GM19463 (cell line): ENCODE measurements at regions not wholly inside any gene's neighbourhood (a gene's known extent, or its start where the extent isn't known, plus 50 kb on each side); places are given as distances from the start of the nearest gene placed in this dataset.
"Not testable (repeated sequence)": the region's sequence is repeated elsewhere in the genome, so short reads cannot be mapped to it uniquely, and the experiment has no call there.

Experiments used
- ATAC-seq: cut with Tn5 transposase; IDR thresholded peaks from one replicate; pipeline ENCODE4 v1.9.1; 2021; ENCODE audit warnings: mild to moderate bottlenecking, moderate library complexity; ENCODE audit not compliant: unreplicated experiment

GRCh38 chr6:147954938-147955337, 387.7 kb upstream of the SASH1 start:
- no peak for ATAC-seq

DNA sequence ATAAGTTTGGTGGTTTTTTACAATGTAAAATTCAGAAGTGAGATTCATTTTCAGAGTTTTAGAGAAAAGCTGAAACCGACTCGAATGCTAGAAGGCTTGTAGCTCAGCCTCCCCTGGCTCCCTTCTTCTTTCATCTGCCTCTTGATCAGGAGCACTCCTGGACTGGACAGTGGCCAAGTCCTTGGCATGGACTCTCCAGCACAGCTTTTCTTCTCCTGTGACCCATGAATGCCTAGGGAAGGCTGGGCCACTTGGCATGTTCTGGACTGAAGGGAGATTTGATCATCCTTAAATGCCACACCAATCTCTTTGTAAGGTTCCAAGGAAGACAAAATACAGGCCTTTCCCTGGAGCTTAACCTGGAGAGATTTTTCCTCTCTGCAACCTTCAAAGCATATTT, 384.0 kb upstream of the SASH1 start:
- no peak for ATAC-seq

- ATAC-seq, result no peak
Observed at GRCh38 chr6:147961481-147962141, 381.0 kb upstream of the SASH1 start.

- not testable (repeated sequence) for ATAC-seq
Observed at GRCh38 chr6:147965448-147965847, 377.2 kb upstream of the SASH1 start.

- ATAC-seq, result no peak
Observed at GRCh38 chr6:147970970-147971369, 371.7 kb upstream of the SASH1 start.

GRCh38 chr6:147972448-147972847, 370.2 kb upstream of the SASH1 start:
- ATAC-seq, result no peak

DNA sequence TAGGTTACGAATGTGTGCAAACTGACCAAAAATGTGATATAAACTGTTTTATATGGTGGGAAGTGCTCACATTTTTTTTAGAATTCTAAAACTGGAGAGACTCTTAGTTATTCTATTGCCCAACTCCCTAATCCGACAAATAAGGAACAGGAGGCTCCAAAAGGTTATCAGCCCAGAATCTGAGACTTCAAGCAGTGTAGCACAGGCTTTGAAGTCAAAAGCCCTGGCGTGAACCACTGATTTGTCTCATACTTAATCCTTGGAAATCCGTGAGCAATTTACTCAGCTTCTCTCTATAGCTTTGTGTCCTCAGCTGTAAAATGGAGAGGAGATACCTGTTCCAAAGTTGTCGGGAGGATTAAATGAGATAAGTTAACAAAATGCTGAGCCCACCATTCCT, 368.8 kb upstream of the SASH1 start:
- no peak for ATAC-seq

DNA sequence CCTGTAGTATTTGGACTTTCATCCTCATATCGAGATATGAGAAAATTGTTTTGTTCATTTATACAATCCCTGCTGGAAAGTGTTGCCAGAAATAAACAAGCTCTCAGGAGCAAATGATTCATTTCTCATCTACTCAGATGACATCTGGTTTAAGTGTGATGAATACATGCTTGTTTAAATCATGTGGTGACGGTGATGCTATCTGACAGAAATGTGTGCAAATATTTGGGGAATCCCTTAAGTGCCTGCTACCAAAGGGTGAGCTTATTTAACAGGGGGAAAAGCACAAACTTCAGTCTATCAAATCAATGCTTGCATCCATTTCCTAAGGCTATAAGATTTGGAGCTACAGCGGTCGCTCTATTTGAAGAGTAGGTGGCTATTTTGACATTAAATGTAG, 368.3 kb upstream of the SASH1 start:
- no peak for ATAC-seq

- no peak for ATAC-seq
Observed at GRCh38 chr6:147977851-147978465, 364.7 kb upstream of the SASH1 start.

DNA sequence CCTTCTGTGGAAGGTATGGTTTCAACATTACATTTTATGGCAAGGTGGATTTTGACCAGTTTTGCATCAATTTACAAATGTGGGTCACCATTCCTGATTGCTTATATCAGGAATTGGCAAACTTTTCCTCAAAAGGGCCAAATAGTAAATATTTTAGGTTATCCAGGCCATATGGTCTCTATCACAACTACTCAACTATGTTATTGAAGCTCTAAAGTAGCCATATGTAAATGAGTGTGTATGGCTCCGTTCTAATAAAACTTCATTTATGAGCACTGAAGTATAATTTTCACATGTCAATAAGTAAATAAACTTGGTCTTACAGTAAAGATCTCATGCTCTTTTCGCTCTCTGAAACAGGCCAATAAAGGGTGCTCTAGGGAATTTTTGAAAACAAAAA, 362.7 kb upstream of the SASH1 start:
- ATAC-seq, result no peak

- ATAC-seq, result no peak
Observed at GRCh38 chr6:147983581-147984366, 358.9 kb upstream of the SASH1 start.

- no peak for ATAC-seq
Observed at GRCh38 chr6:147986846-147987245, 355.8 kb upstream of the SASH1 start.

DNA sequence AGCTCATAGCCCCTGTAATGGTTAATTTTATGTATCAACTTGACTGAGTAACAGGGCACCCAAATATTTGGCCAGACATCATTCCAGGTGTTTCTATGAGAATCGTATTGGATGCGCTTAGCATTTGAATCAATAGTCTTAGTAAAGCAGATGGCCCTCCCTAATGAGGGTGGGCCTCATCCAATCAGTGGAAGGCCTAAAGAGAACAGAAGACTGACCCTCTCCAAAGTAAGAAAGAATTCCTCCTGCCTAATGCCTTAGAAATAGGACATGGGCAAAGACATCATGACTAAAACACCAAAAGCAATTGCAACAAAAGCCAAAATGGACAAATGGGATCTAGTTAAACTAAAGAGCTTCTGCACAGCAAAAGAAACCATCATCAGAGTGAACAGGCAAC, 352.5 kb upstream of the SASH1 start:
- ATAC-seq, result no peak

GRCh38 chr6:147991961-147992360, 350.7 kb upstream of the SASH1 start:
- ATAC-seq, result no peak

- ATAC-seq, result no peak
Observed at GRCh38 chr6:147999001-147999540, 343.6 kb upstream of the SASH1 start.

GRCh38 chr6:148001844-148002642, 340.6 kb upstream of the SASH1 start:
- no peak for ATAC-seq

GRCh38 chr6:148004651-148005050, 338.0 kb upstream of the SASH1 start:
- ATAC-seq, result no peak

GRCh38 chr6:148005806-148006205, 336.8 kb upstream of the SASH1 start:
- ATAC-seq, result no peak

- ATAC-seq, result not testable (repeated sequence)
Observed at GRCh38 chr6:148010516-148010915, 332.1 kb upstream of the SASH1 start.

DNA sequence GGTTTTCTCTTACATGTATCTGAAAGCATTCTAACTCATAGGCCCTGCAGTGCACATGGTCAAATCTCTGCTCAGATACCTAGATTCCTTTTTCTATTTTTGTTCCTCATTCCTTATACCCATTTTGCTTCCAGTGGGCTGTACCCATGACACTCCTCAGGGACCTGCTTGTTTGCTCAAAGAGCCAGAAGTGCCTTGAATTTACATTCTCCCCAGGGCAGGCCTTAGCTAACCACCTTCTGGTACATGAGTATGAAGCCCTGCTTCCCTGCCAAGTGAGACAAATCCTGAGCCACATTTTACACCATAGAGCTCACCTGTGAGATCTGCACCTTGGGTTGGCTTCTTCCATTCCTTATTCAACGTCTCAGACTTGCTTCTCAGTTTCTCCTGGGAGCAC, 326.6 kb upstream of the SASH1 start:
- ATAC-seq, result no peak

- no peak for ATAC-seq
Observed at GRCh38 chr6:148021165-148021564, 321.5 kb upstream of the SASH1 start.
